Erythroblast (primary cell): ENCODE measurements at regions not wholly inside any gene's neighbourhood (a gene's known extent, or its start where the extent isn't known, plus 50 kb on each side); places are given as distances from the start of the nearest gene placed in this dataset.

Source experiments
- GATA1 ChIP-seq: IDR thresholded peaks from 2 replicates; pipeline ENCODE4 v1.6.1; 2011; ENCODE audit warnings: low read depth, mild to moderate bottlenecking, control low read depth, low read length, moderate library complexity
- POLR2A ChIP-seq: IDR thresholded peaks from 2 replicates; pipeline ENCODE4 v1.6.1; 2011; ENCODE audit warnings: mild to moderate bottlenecking, low read length

- TF ChIP-seq POLR2A (no peak), GATA1 (no peak)
Measured at GRCh38 chr2:19543663-19544383, 185.4 kb upstream of the OSR1 start.
